ENCODE measurements at regions not wholly inside any gene's neighbourhood (a gene's known extent, or its start where the extent isn't known, plus 50 kb on each side); places are given as distances from the start of the nearest gene placed in this dataset.

DNA sequence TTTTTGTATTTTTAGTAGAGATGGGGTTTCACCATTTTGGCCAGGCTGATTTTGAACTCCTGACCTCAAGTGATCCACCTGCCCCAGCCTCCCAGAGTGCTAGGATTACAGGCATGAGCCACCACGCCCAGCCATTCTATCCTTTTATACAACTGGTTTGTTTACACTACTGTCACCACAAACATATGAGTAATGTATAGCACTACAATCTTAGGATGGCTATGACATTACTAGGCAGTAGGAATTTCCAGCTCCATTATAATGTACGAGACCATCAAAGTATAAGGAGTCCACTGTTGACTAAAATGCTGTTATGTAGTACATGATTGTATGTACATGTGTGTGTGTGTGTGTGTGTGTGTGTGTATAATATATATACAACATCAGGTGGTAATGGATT is 1126.1 kb upstream of the LRRN3 start:
- Histone ChIP-seq H3K27ac (ENCODE audit: extremely low read length, insufficient read depth, low read length) (no peak overlapping the region), H3K4me2 (ENCODE audit: low read depth, low read length) (no peak overlapping the region), H3K9ac (ENCODE audit: insufficient read depth, low read depth, low read length) (no peak overlapping the region), H3K4me1 (ENCODE audit: insufficient read depth, low read length) (no peaks in the 10 kb centered on the region), H3K4me3 (replicated peaks in 1 of 3; ENCODE audit: insufficient read depth in 1 of 3, low read depth in 2 of 3, low read length in 3 of 3) (no peak overlapping the region), H3K9me3 (ENCODE audit: low read length) (peaks cover 10% of the 10 kb centered on the region; the same call in 1 of the 2 replicates), H4K20me1 (ENCODE audit: insufficient read depth, low read length) (no peaks in the 10 kb centered on the region), H3K27me3 (ENCODE audit: control insufficient read depth in 1 of 2, insufficient read depth in 2 of 2, low read length in 2 of 2) (no peaks in the 10 kb centered on the region; a peak in 1 of 5 replicates), H3K79me2 (ENCODE audit: insufficient read depth, low read length) (no peaks in the 10 kb centered on the region), H3K36me3 (replicated peaks in 1 of 2; ENCODE audit: control insufficient read depth in 1 of 2, insufficient read depth in 2 of 2, low read length in 2 of 2) (no peaks in the 10 kb centered on the region), H2AFZ (ENCODE audit: low read length) (no peak overlapping the region)
- POLR2A ChIA-PET: no interaction called here
- in situ Hi-C loops (cut with HindIII; ENCODE audit: extremely low pct_ligation_motif_present, low pct_unique_long_range_greater_than_20kb): no loop called here
- BruUV-seq (replicated peaks): no TSS peak
- WGBS (ENCODE audit: low lambda C conversion rate): 7% methylated on average over 2 of the region's 2 CpGs
- DNase-seq (ENCODE audit: low spot score) (no peak), ATAC-seq (no peak), FAIRE-seq (no peak)
- no peak for TF ChIP-seq ZNF83 (CRISPR knock-in tag; IDR thresholded peaks at IDR 0.05; ENCODE audit: borderline replicate concordance)
- CTCF ChIA-PET (ENCODE audit: low intra/inter-chr PET ratio, low total read pairs): no interaction called here
- intact Hi-C loops (cut with micrococcal nuclease; ENCODE audit: unreplicated experiment): no loop called here

DNA sequence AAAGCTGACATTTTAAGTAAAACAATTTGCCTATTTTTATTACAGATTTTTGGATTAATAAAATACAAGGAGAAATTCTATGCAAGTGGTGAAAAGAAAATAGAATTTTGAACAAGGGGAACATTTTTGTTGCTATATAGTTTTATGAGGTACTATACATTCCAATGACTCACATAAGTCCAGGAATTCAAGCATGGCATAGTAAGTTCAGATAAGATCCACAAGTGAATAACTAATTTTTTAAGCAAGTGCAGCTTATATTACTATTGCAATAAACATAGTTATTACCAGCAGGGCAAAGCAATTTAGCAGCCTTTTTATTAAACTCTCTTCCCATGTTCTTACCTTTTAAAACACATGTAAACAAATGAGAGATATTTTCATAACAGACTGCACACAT is 1123.5 kb upstream of the LRRN3 start:
- Histone ChIP-seq H3K9ac (ENCODE audit: insufficient read depth, low read depth, low read length) (no peak overlapping the region), H3K79me2 (ENCODE audit: insufficient read depth, low read length) (no peaks in the 10 kb centered on the region), H3K4me2 (ENCODE audit: low read depth, low read length) (no peak overlapping the region), H3K4me3 (replicated peaks in 1 of 3; ENCODE audit: insufficient read depth in 1 of 3, low read depth in 2 of 3, low read length in 3 of 3) (no peak overlapping the region), H4K20me1 (ENCODE audit: insufficient read depth, low read length) (no peaks in the 10 kb centered on the region), H3K9me3 (ENCODE audit: low read length) (no peaks in the 10 kb centered on the region), H3K27ac (ENCODE audit: extremely low read length, insufficient read depth, low read length) (no peak overlapping the region), H3K27me3 (ENCODE audit: control insufficient read depth in 1 of 2, insufficient read depth in 2 of 2, low read length in 2 of 2) (no peaks in the 10 kb centered on the region; a peak in 1 of 5 replicates), H3K36me3 (replicated peaks in 1 of 2; ENCODE audit: control insufficient read depth in 1 of 2, insufficient read depth in 2 of 2, low read length in 2 of 2) (no peaks in the 10 kb centered on the region), H2AFZ (ENCODE audit: low read length) (no peak overlapping the region), H3K4me1 (ENCODE audit: insufficient read depth, low read length) (no peaks in the 10 kb centered on the region)
- BruUV-seq (replicated peaks): no TSS peak
- ChIA-PET CTCF (ENCODE audit: low intra/inter-chr PET ratio, low total read pairs) (no interaction called here), POLR2A (no interaction called here)
- FAIRE-seq: no peak
- no peak for ATAC-seq
- in situ Hi-C loops (cut with HindIII; ENCODE audit: extremely low pct_ligation_motif_present, low pct_unique_long_range_greater_than_20kb) (no loop called here), intact Hi-C loops (cut with micrococcal nuclease; ENCODE audit: unreplicated experiment) (no loop called here)
- no peak for TF ChIP-seq RCOR2 (CRISPR knock-in tag; IDR thresholded peaks at IDR 0.05)
- TF ChIP-seq AKAP8 (CRISPR knock-in tag; IDR thresholded peaks at IDR 0.05): no peak
- no peak for TF ChIP-seq HMG20A (CRISPR knock-in tag; IDR thresholded peaks at IDR 0.05; ENCODE audit: borderline replicate concordance)
- TF ChIP-seq ZNF607 (CRISPR knock-in tag; IDR thresholded peaks at IDR 0.05; ENCODE audit: borderline replicate concordance): no peak
- no peak for TF ChIP-seq GTF2F1 (IDR thresholded peaks at IDR 0.05; ENCODE audit: low read length)
- TF ChIP-seq CBX5 (CRISPR knock-in tag; IDR thresholded peaks at IDR 0.05; ENCODE audit: borderline replicate concordance): no peak
- TF ChIP-seq ZMYM4 (CRISPR knock-in tag; IDR thresholded peaks at IDR 0.05): no peak
- TF ChIP-seq SRF (IDR thresholded peaks at IDR 0.05; ENCODE audit: low read depth, low read length): no peak
- TF ChIP-seq ZFP90 (CRISPR knock-in tag; IDR thresholded peaks at IDR 0.05; ENCODE audit: borderline replicate concordance): no peak
- no peak for TF ChIP-seq ZNF709 (CRISPR knock-in tag; IDR thresholded peaks at IDR 0.05)
- TF ChIP-seq ETV6 (CRISPR knock-in tag; conservative IDR thresholded peaks at IDR 0.05): no peak
- no peak for TF ChIP-seq DNMT3B (CRISPR knock-in tag; conservative IDR thresholded peaks at IDR 0.05)
- no peak for DNase-seq (ENCODE audit: low spot score)
